Vagina (tissue), 2 donors: ENCODE measurements at regions not wholly inside any gene's neighbourhood (a gene's known extent, or its start where the extent isn't known, plus 50 kb on each side); places are given as distances from the start of the nearest gene placed in this dataset.

Experiments
- POLR2A ChIP-seq, 2 donors: fragments of 450-650 bp; IDR thresholded peaks; one replicate each; pipeline ENCODE4 v1.6.1; 2017; ENCODE audit warnings: antibody characterized with exemption in 2 of 2, mild to moderate bottlenecking in 2 of 2, moderate library complexity in 2 of 2
- POLR2AphosphoS5 ChIP-seq, 2 donors: sonication (generic); formaldehyde crosslinking; IDR thresholded peaks; one replicate each; pipeline ENCODE4 v1.9.0; 2017; ENCODE audit warnings: antibody characterized with exemption in 2 of 2, mild to moderate bottlenecking in 2 of 2, low read depth in 1 of 2; ENCODE audit not compliant: insufficient read depth in 1 of 2
- TF ChIP-seq, protein P1 (sequence below), 3 experiments: fragments of 450-650 bp in 2 of 3; fragments of 200-600 bp in 1 of 3; sonication (generic) in 1 of 3; IDR thresholded peaks; one replicate each; pipeline ENCODE4 v1.5.1; 2017 to 2019; ENCODE audit warnings: antibody characterized with exemption in 3 of 3, mild to moderate bottlenecking in 2 of 3, moderate library complexity in 2 of 3

DNA sequence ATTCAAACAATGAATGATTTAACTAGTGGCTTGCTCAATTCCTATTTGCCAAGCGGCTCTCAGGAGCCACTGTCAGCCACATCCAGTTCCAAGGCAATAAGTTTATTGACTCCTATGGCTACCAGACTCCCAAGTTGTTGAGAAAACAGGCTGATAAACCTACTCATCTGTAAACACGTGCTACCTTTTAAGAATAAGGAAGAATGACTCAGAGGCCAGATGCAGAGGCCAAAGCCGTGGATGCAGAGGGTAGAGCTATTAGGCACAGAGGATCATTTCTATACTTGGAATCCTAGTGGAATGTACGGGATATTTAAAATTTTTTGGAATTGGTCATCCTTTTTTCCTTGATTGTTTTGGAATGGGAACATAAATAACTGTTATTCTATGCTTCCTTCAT, 1921.1 kb downstream of the OLFM4 start:
- TF ChIP-seq POLR2AphosphoS5 (IDR thresholded peaks at IDR 0.05; ENCODE audit: insufficient read depth in 1 of 2, low read depth in 1 of 2) (no peak), POLR2A (IDR thresholded peaks at IDR 0.05) (no peak)
- TF ChIP-seq, protein P1, sequence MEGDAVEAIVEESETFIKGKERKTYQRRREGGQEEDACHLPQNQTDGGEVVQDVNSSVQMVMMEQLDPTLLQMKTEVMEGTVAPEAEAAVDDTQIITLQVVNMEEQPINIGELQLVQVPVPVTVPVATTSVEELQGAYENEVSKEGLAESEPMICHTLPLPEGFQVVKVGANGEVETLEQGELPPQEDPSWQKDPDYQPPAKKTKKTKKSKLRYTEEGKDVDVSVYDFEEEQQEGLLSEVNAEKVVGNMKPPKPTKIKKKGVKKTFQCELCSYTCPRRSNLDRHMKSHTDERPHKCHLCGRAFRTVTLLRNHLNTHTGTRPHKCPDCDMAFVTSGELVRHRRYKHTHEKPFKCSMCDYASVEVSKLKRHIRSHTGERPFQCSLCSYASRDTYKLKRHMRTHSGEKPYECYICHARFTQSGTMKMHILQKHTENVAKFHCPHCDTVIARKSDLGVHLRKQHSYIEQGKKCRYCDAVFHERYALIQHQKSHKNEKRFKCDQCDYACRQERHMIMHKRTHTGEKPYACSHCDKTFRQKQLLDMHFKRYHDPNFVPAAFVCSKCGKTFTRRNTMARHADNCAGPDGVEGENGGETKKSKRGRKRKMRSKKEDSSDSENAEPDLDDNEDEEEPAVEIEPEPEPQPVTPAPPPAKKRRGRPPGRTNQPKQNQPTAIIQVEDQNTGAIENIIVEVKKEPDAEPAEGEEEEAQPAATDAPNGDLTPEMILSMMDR (IDR thresholded peaks at IDR 0.05), result no peak
